ENCODE measurements at regions not wholly inside any gene's neighbourhood (a gene's known extent, or its start where the extent isn't known, plus 50 kb on each side); places are given as distances from the start of the nearest gene placed in this dataset.

DNA sequence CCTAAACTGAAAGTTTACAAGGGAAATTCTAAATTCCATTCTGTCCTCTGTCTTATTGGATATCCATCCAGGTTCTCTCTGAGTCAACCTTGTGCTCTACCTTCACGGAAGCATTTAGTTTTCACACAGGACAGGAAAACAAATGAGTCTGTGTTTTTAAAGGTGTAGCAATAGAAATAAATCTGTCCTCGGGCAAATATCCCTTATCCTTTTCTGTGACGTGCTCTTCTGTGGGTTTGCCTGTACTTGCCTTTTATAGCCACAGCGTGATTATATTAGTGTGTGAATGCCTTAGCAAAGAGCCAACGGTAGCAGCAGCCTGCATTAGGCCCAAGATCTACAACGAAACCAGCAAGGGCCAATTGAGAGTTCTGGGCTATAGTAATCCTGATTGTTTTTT is 127.2 kb upstream of the PLSCR5 start:
- Histone ChIP-seq H3K9me2 (replicated peaks; ENCODE audit: low read depth, low read length) (no peaks in the 10 kb centered on the region), H4K20me1 (ENCODE audit: insufficient read depth, low read length, poor library complexity, severe bottlenecking) (no peaks in the 10 kb centered on the region), H3K4me3 (ENCODE audit: low read length, poor library complexity, severe bottlenecking) (no peak overlapping the region), H3K4me2 (ENCODE audit: low read depth, low read length, poor library complexity, severe bottlenecking) (no peak overlapping the region), H3K9ac (ENCODE audit: low read depth, low read length, poor library complexity, severe bottlenecking) (no peak overlapping the region), H3K9me3 (ENCODE audit: insufficient read depth, low read depth, low read length) (no peaks in the 10 kb centered on the region), H3K79me2 (ENCODE audit: insufficient read depth, low read length) (no peaks in the 10 kb centered on the region), H3F3A (ENCODE audit: low read depth) (no peaks in the 10 kb centered on the region), H3K4me1 (ENCODE audit: insufficient read depth, low read length, poor library complexity, severe bottlenecking) (no peaks in the 10 kb centered on the region), H3K36me3 (ENCODE audit: insufficient read depth, low read length) (no peaks in the 10 kb centered on the region), H3K27me3 (ENCODE audit: insufficient read depth, low read length, poor library complexity, severe bottlenecking) (no peaks in the 10 kb centered on the region), H2AFZ (ENCODE audit: low read length) (no peak overlapping the region)
- TF ChIP-seq EZH2phosphoT487 (IDR thresholded peaks at IDR 0.05; ENCODE audit: borderline replicate concordance), result no peak
- TF ChIP-seq, protein P1, sequence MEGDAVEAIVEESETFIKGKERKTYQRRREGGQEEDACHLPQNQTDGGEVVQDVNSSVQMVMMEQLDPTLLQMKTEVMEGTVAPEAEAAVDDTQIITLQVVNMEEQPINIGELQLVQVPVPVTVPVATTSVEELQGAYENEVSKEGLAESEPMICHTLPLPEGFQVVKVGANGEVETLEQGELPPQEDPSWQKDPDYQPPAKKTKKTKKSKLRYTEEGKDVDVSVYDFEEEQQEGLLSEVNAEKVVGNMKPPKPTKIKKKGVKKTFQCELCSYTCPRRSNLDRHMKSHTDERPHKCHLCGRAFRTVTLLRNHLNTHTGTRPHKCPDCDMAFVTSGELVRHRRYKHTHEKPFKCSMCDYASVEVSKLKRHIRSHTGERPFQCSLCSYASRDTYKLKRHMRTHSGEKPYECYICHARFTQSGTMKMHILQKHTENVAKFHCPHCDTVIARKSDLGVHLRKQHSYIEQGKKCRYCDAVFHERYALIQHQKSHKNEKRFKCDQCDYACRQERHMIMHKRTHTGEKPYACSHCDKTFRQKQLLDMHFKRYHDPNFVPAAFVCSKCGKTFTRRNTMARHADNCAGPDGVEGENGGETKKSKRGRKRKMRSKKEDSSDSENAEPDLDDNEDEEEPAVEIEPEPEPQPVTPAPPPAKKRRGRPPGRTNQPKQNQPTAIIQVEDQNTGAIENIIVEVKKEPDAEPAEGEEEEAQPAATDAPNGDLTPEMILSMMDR (conservative IDR thresholded peaks at IDR 0.05; ENCODE audit: low read length), result no peak

DNA sequence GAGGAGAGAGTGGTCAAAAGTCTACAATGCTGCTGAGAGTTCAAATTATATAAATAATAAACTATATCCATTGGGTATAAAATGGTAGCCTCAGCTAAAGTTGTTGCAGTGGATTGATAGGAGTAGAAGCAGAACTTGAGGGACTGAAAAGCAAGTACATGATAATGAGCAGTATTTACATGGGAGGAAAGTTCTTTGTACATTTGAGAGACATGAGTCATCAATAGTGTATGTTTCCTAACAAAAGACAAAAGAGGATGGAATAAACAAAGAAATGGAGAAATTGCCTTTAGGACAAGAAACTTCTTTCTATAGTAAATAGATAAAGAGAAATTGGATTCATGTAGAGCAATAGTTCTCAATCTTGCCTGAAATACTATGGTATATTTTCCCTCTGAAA is 110.0 kb upstream of the PLSCR5 start:
- Histone ChIP-seq H3K4me3 (ENCODE audit: low read length, poor library complexity, severe bottlenecking) (no peak overlapping the region), H3K36me3 (ENCODE audit: insufficient read depth, low read length) (no peaks in the 10 kb centered on the region), H2AFZ (ENCODE audit: low read length) (no peak overlapping the region), H3K79me2 (ENCODE audit: insufficient read depth, low read length) (no peaks in the 10 kb centered on the region), H3K27me3 (ENCODE audit: insufficient read depth, low read length, poor library complexity, severe bottlenecking) (no peaks in the 10 kb centered on the region), H3K9me2 (replicated peaks; ENCODE audit: low read depth, low read length) (no peaks in the 10 kb centered on the region), H3K4me1 (ENCODE audit: insufficient read depth, low read length, poor library complexity, severe bottlenecking) (no peaks in the 10 kb centered on the region), H3K9me3 (ENCODE audit: insufficient read depth, low read depth, low read length) (no peaks in the 10 kb centered on the region), H3F3A (ENCODE audit: low read depth) (no peaks in the 10 kb centered on the region), H4K20me1 (ENCODE audit: insufficient read depth, low read length, poor library complexity, severe bottlenecking) (no peaks in the 10 kb centered on the region), H3K4me2 (ENCODE audit: low read depth, low read length, poor library complexity, severe bottlenecking) (no peak overlapping the region), H3K9ac (ENCODE audit: low read depth, low read length, poor library complexity, severe bottlenecking) (no peak overlapping the region)
- no peak for TF ChIP-seq EZH2phosphoT487 (IDR thresholded peaks at IDR 0.05; ENCODE audit: borderline replicate concordance)
- TF ChIP-seq, protein P1 (conservative IDR thresholded peaks at IDR 0.05; ENCODE audit: low read length), result no peak

DNA sequence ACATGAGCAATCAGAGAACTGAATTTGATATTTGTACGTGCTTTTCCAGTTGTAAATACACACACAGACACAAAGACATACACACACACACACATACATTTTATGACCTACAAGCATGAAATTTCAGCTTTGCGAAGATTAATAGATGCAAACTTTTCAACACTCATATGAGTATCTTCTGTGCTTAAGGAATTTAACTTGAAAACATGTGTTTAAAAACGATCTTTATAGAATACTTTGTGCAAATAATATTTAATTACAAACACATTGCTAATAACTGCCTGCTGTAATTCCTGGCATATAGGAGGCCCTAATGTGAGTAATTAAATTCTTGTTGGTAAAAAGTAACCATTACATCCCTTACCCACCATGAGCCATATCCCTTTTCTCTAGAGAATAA is 107.7 kb upstream of the PLSCR5 start:
- no peaks in the 10 kb centered on the region for H3K27me3 ChIP-seq (ENCODE audit: insufficient read depth, low read length, poor library complexity, severe bottlenecking)
- H3K4me3 ChIP-seq (ENCODE audit: low read length, poor library complexity, severe bottlenecking), result no peak overlapping the region
- no peaks in the 10 kb centered on the region for H3K9me2 ChIP-seq (replicated peaks; ENCODE audit: low read depth, low read length)
- no peak overlapping the region for H3K9ac ChIP-seq (ENCODE audit: low read depth, low read length, poor library complexity, severe bottlenecking)
- H3K4me1 ChIP-seq (ENCODE audit: insufficient read depth, low read length, poor library complexity, severe bottlenecking), result no peaks in the 10 kb centered on the region
- no peaks in the 10 kb centered on the region for H4K20me1 ChIP-seq (ENCODE audit: insufficient read depth, low read length, poor library complexity, severe bottlenecking)
- H3K4me2 ChIP-seq (ENCODE audit: low read depth, low read length, poor library complexity, severe bottlenecking), result no peak overlapping the region
- no peak overlapping the region for H2AFZ ChIP-seq (ENCODE audit: low read length)
- H3K9me3 ChIP-seq (ENCODE audit: insufficient read depth, low read depth, low read length), result no peaks in the 10 kb centered on the region
- no peaks in the 10 kb centered on the region for H3K79me2 ChIP-seq (ENCODE audit: insufficient read depth, low read length)
- TF ChIP-seq EZH2phosphoT487 (IDR thresholded peaks at IDR 0.05; ENCODE audit: borderline replicate concordance), result no peak
- TF ChIP-seq, protein P1 (conservative IDR thresholded peaks at IDR 0.05; ENCODE audit: low read length), result no peak
- no peaks in the 10 kb centered on the region for H3F3A ChIP-seq (ENCODE audit: low read depth)
- no peaks in the 10 kb centered on the region for H3K36me3 ChIP-seq (ENCODE audit: insufficient read depth, low read length)
